Fibroblast of the aortic adventitia (primary cell): ENCODE measurements at regions not wholly inside any gene's neighbourhood (a gene's known extent, or its start where the extent isn't known, plus 50 kb on each side); places are given as distances from the start of the nearest gene placed in this dataset.

Source experiments
- DNase-seq: peaks from one replicate; pipeline ENCODE4 v3.0.0-alpha.2; 2010; ENCODE audit warnings: low read depth
- H3K4me3 ChIP-seq: 2 replicates; pipeline ENCODE4 v1.5.1; 2011; ENCODE audit warnings: low read depth, mild to moderate bottlenecking, control low read depth, low read length, moderate library complexity
- TF ChIP-seq, protein P1 (sequence below): IDR thresholded peaks from 2 replicates; pipeline ENCODE4 v1.5.1; 2011; ENCODE audit warnings: mild to moderate bottlenecking, low read length, control low read depth, inconsistent platforms; ENCODE audit not compliant: insufficient read depth

DNA sequence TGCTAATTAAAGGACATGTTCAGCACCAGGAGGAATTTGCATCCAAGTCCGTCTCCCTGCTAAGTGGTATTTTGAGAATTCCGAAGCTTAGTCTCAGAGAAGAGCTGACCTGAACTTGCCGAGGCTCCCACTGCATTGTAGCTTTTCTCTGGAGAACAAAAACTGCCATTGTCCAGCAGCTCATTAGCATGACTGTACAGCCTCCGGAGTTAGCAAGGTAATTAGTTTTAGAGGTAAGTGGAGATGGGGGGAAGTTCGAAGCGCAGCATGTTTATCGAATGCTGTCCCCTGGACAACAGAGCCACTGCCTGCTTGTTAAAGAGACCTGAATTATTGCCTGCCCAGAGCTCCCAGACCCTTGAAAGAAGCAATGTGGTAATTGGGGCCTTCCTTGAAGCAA lies 160.3 kb upstream of the PELI2 start:
- TF ChIP-seq, protein P1, sequence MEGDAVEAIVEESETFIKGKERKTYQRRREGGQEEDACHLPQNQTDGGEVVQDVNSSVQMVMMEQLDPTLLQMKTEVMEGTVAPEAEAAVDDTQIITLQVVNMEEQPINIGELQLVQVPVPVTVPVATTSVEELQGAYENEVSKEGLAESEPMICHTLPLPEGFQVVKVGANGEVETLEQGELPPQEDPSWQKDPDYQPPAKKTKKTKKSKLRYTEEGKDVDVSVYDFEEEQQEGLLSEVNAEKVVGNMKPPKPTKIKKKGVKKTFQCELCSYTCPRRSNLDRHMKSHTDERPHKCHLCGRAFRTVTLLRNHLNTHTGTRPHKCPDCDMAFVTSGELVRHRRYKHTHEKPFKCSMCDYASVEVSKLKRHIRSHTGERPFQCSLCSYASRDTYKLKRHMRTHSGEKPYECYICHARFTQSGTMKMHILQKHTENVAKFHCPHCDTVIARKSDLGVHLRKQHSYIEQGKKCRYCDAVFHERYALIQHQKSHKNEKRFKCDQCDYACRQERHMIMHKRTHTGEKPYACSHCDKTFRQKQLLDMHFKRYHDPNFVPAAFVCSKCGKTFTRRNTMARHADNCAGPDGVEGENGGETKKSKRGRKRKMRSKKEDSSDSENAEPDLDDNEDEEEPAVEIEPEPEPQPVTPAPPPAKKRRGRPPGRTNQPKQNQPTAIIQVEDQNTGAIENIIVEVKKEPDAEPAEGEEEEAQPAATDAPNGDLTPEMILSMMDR = no peak
- DNase-seq = no peak
- H3K4me3 ChIP-seq = no peak overlapping the region

DNA sequence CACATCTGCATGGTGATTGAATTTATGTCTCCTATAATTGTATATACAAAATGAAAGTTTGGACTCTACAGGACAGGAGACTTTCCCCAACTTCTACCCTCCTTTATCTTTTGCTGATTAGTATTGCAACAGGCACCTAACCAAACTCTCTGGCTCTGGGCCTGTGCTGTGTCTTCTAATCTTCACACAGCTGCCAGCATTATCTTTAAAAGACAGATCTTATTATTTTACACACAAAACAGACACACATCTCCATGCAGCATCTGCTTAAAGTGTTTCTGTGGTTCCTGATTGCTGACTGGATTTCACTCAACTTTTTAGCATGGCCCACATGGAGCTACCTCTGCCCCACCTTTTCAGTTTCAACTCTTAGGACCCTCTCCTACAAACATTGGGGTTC lies 154.9 kb upstream of the PELI2 start:
- no peak overlapping the region for H3K4me3 ChIP-seq
- peak; percentile 21 for DNase-seq
- TF ChIP-seq, protein P1 = no peak

DNA sequence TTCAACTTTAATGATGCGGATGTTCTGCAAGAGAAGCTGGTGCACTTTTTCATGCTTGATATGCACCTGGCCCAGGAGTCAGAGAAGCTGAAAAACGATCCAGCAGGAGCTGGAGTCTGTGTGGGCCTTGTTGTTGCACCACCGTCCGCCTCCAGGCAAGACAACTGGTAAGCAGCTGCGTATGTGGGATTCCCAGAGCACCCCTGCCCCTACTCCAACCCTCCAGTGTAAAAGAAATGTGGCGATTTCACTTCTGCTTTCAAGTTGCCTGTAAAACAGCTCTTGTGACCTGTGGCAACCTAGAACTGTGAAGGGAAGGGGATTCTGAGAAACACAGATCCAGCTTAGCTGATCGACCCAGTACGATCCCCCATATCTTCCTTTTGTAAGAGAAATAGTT lies 154.1 kb upstream of the PELI2 start:
- no peak for DNase-seq
- TF ChIP-seq, protein P1 = no peak
- no peak overlapping the region for H3K4me3 ChIP-seq

DNA sequence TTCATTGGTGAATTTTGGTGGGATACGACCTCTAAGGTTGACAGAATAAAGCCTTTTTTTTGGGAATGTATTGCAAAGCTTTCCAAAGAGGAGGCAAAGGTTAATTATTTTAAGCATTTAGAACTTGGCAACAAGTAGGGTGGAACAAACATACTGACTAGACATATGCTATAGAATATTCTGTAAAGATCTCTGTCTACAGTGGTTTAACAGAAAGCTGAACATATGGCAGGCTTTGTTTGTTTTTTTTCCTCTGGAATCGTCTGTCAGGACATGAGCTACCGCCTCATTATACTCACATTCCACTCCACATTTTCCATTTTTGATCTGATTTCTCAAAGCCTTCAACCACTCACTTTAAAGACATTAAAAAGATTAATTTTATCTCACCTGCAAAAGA lies 153.4 kb upstream of the PELI2 start:
- H3K4me3 ChIP-seq = no peak overlapping the region
- TF ChIP-seq, protein P1 = no peak
- no peak for DNase-seq

DNA sequence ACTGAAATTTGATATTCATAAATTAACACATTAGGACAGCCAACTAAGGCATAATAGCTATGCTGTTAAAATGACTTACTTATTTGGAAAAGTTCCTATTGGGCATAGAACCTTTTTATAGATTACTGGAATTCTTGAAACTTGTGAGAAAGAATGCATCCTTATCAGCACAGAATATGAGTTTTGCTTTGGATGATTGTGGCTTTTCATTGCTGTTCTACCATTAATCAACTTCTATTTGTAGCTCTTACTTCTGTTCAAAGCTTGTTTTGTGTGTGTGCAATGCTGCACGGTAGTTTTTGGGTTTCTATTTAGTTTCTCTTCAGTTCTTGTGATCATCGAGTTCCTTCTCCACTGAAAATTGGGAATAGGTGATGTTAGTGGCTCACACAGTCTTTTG lies 152.4 kb upstream of the PELI2 start:
- TF ChIP-seq, protein P1 = no peak
- DNase-seq = peak; percentile 55
- no peak overlapping the region for H3K4me3 ChIP-seq

DNA sequence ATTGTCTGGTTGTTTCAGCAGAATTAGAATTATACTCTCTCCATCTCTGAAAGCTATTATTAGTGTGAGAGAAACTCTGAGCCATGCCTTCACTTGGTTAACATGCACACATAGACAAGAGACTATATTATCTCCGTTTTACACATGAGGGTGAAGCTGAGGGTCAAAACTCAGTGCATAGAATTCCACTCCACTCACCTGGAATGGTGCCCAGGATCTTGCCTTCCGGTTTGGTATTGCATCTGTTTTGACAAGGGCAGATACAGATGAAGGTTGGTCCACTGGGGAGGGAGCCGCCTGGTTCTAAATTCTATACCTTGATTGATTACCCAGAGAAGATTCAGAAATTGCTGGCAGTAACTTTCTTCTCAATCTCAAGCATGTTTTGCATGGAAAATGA lies 149.5 kb upstream of the PELI2 start:
- TF ChIP-seq, protein P1 = no peak
- peak; percentile 21 for DNase-seq
- no peak overlapping the region for H3K4me3 ChIP-seq

DNA sequence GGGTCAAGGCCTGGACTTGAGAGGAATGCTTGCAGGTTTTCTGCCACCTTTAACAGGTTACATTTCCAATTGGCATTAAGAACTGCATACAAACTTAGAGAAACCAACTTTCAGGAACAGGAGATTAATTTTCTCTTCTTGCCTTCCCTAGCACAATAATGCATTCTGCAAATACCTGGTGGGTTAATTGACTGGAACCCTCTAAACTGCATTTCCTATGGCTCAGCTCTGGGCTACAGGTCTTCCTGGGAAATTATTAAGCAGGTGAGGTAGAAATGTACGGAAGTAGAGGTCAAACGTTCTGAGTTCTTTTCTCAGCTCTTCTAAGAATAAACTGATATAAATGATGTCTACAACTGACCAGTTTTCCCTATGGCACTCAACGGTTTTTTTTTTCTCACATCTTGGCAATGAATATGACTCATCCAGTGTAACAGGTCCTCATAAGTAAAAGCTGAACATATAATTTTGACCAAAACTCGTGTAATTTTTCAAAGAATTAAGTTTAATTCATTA lies 144.9 kb upstream of the PELI2 start:
- TF ChIP-seq, protein P1 = no peak
- no peak for DNase-seq
- no peak overlapping the region for H3K4me3 ChIP-seq
